DND-41 (cell line): ENCODE measurements at regions not wholly inside any gene's neighbourhood (a gene's known extent, or its start where the extent isn't known, plus 50 kb on each side); places are given as distances from the start of the nearest gene placed in this dataset.
"Not testable (repeated sequence)": the region's sequence is repeated elsewhere in the genome, so short reads cannot be mapped to it uniquely, and the experiment has no call there.

Experiments used
- ATAC-seq: fragments of 200-7000 bp; cut with Tn5 transposase; 3 replicates; pipeline ENCODE4 v1.9.1; 2021; ENCODE audit warnings: low read depth; ENCODE audit not compliant: insufficient read depth
- DNase-seq: peaks from one replicate; pipeline ENCODE4 v3.0.0-alpha.2; 2020
- H2AFZ ChIP-seq: 2 replicates; pipeline ENCODE4 v1.6.0; 2012; ENCODE audit warnings: low read depth, low read length
- H3K27ac ChIP-seq: 2 replicates; pipeline ENCODE4 v1.5.1; 2012; ENCODE audit warnings: low read length, inconsistent platforms
- H3K27me3 ChIP-seq: fragments of 200-600 bp; sonication (generic); 2 replicates; pipeline ENCODE4 v1.6.0; 2012; ENCODE audit warnings: low read length, mild to moderate bottlenecking, inconsistent platforms; ENCODE audit not compliant: insufficient read depth, poor library complexity
- H3K36me3 ChIP-seq: 2 replicates; pipeline ENCODE4 v1.5.1; 2012; ENCODE audit warnings: low read length, inconsistent platforms; ENCODE audit not compliant: insufficient read depth
- H3K4me1 ChIP-seq: 2 replicates; pipeline ENCODE4 v1.5.1; 2012; ENCODE audit warnings: mild to moderate bottlenecking, low read length; ENCODE audit not compliant: insufficient read depth
- H3K4me2 ChIP-seq: 2 replicates; pipeline ENCODE4 v1.6.0; 2012; ENCODE audit warnings: mild to moderate bottlenecking, moderate library complexity, low read length, inconsistent platforms; ENCODE audit not compliant: insufficient read depth
- H3K4me3 ChIP-seq, 2 experiments: fragments of 200-600 bp in 1 of 2; shearing (Covaris generic) in 1 of 2; 2 replicates each; pipeline ENCODE4 v1.5.1; 2012 to 2016; ENCODE audit warnings: inconsistent platforms in 2 of 2, low read length in 2 of 2, mild to moderate bottlenecking in 2 of 2, low read depth in 1 of 2, moderate library complexity in 1 of 2
- H3K79me2 ChIP-seq: 2 replicates; pipeline ENCODE4 v1.6.0; 2012; ENCODE audit warnings: low read length, inconsistent platforms; ENCODE audit not compliant: insufficient read depth
- H3K9ac ChIP-seq: 2 replicates; pipeline ENCODE4 v1.6.0; 2012; ENCODE audit warnings: low read depth, mild to moderate bottlenecking, inconsistent platforms, low read length, moderate library complexity
- H3K9me3 ChIP-seq: 2 replicates; pipeline ENCODE4 v1.5.1; 2012; ENCODE audit warnings: low read length, moderate library complexity, mild to moderate bottlenecking, inconsistent platforms; ENCODE audit not compliant: insufficient read depth, severe bottlenecking
- H4K20me1 ChIP-seq: 2 replicates; pipeline ENCODE4 v1.6.0; 2012; ENCODE audit warnings: low read length; ENCODE audit not compliant: insufficient read depth
- CTCF ChIP-seq: IDR thresholded peaks from 2 replicates; pipeline ENCODE4 v1.5.1; 2012; ENCODE audit warnings: borderline replicate concordance, low read length, moderate library complexity, mild to moderate bottlenecking; ENCODE audit not compliant: poor library complexity, severe bottlenecking; ENCODE audit errors: extremely low read depth
- EZH2 ChIP-seq: IDR thresholded peaks from 3 replicates; pipeline ENCODE4 v1.6.1; 2012; ENCODE audit warnings: borderline replicate concordance, low read depth, mild to moderate bottlenecking, moderate library complexity, low read length, inconsistent platforms; ENCODE audit not compliant: severe bottlenecking

- ATAC-seq: no peak
- Histone ChIP-seq H3K9me3 (no peaks in the 10 kb centered on the region), H3K27ac (no peak overlapping the region), H3K36me3 (no peaks in the 10 kb centered on the region), H3K79me2 (no peaks in the 10 kb centered on the region), H3K4me3 (no peak overlapping the region), H3K4me2 (no peak overlapping the region), H3K9ac (no peak overlapping the region), H3K27me3 (no peaks in the 10 kb centered on the region), H4K20me1 (no peaks in the 10 kb centered on the region), H2AFZ (no peak overlapping the region), H3K4me1 (peaks cover 11% of the 10 kb centered on the region)
- no peak for DNase-seq
- no peak for TF ChIP-seq EZH2
- no peak for TF ChIP-seq CTCF
Observed at GRCh38 chr22:48061726-48062125, 1299.3 kb downstream of the TBC1D22A start.

GRCh38 chr22:48060266-48060665, 1297.8 kb downstream of the TBC1D22A start:
- no peak for ATAC-seq
- Histone ChIP-seq H3K27ac (no peak overlapping the region), H3K79me2 (no peaks in the 10 kb centered on the region), H4K20me1 (no peaks in the 10 kb centered on the region), H3K4me2 (no peak overlapping the region), H3K4me3 (no peak overlapping the region), H2AFZ (no peak overlapping the region), H3K4me1 (peaks cover 7% of the 10 kb centered on the region; the same call in 1 of the 2 replicates), H3K9me3 (no peaks in the 10 kb centered on the region), H3K27me3 (no peaks in the 10 kb centered on the region), H3K36me3 (no peaks in the 10 kb centered on the region), H3K9ac (no peak overlapping the region)
- TF ChIP-seq CTCF: no peak
- no peak for TF ChIP-seq EZH2
- no peak for DNase-seq

- H3K9ac ChIP-seq, H4K20me1 ChIP-seq, H3K9me3 ChIP-seq, H3K27me3 ChIP-seq, DNase-seq, H2AFZ ChIP-seq, ATAC-seq, H3K79me2 ChIP-seq, H3K27ac ChIP-seq, H3K4me2 ChIP-seq, H3K4me3 ChIP-seq, H3K36me3 ChIP-seq, H3K4me1 ChIP-seq: not testable (repeated sequence)
Observed at GRCh38 chr22:48059521-48059920, 1297.1 kb downstream of the TBC1D22A start.

- Histone ChIP-seq H3K4me1 (peaks cover 12% of the 10 kb centered on the region; the same call in 1 of the 2 replicates), H2AFZ (no peak overlapping the region), H3K9ac (no peak overlapping the region), H3K4me2 (no peak overlapping the region), H3K36me3 (no peaks in the 10 kb centered on the region), H3K9me3 (no peaks in the 10 kb centered on the region), H3K27me3 (no peaks in the 10 kb centered on the region), H3K4me3 (no peak overlapping the region), H4K20me1 (no peaks in the 10 kb centered on the region), H3K79me2 (no peaks in the 10 kb centered on the region), H3K27ac (0 out of 2 replicates have a peak overlapping the region, but pooled peaks have one; percentile 6)
- ATAC-seq (no peak), DNase-seq (no peak)
- TF ChIP-seq EZH2 (no peak), CTCF (no peak)
Observed at GRCh38 chr22:48057116-48057835, 1294.8 kb downstream of the TBC1D22A start.
